ENCODE measurements at regions not wholly inside any gene's neighbourhood (a gene's known extent, or its start where the extent isn't known, plus 50 kb on each side); places are given as distances from the start of the nearest gene placed in this dataset.

GRCh38 chr4:53695540-53696463, 104.5 kb upstream of the LNX1 start:
- H3K4me3 ChIP-seq (ENCODE audit: low read depth, low read length): no peak overlapping the region
- TF ChIP-seq, protein P1, sequence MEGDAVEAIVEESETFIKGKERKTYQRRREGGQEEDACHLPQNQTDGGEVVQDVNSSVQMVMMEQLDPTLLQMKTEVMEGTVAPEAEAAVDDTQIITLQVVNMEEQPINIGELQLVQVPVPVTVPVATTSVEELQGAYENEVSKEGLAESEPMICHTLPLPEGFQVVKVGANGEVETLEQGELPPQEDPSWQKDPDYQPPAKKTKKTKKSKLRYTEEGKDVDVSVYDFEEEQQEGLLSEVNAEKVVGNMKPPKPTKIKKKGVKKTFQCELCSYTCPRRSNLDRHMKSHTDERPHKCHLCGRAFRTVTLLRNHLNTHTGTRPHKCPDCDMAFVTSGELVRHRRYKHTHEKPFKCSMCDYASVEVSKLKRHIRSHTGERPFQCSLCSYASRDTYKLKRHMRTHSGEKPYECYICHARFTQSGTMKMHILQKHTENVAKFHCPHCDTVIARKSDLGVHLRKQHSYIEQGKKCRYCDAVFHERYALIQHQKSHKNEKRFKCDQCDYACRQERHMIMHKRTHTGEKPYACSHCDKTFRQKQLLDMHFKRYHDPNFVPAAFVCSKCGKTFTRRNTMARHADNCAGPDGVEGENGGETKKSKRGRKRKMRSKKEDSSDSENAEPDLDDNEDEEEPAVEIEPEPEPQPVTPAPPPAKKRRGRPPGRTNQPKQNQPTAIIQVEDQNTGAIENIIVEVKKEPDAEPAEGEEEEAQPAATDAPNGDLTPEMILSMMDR (IDR thresholded peaks at IDR 0.05; ENCODE audit: low read depth, low read length): no peak

GRCh38 chr4:53694666-53695065, 103.4 kb upstream of the LNX1 start:
- no peak overlapping the region for H3K4me3 ChIP-seq (ENCODE audit: low read depth, low read length)
- TF ChIP-seq, protein P1 (IDR thresholded peaks at IDR 0.05; ENCODE audit: low read depth, low read length): no peak

DNA sequence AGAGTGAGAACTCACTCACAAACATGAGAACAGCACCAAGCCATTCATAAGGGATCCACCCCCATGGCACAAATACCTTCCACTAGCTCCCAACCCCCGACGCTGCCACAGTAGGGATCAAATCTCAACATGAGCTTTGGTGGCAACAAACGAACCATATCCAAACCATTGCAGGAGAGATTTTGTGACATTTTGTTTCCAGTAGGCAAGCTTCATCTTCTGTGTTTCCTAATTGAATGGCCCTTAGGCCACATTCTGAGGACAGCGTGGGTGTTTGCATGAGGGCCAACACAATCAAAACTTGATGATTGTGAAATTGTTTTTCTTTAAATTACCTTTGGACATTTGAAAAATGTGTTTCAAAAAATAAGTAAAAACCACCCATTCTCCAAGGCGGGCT, 102.6 kb upstream of the LNX1 start:
- no peak overlapping the region for H3K4me3 ChIP-seq (ENCODE audit: low read depth, low read length)
- TF ChIP-seq, protein P1 (IDR thresholded peaks at IDR 0.05; ENCODE audit: low read depth, low read length): no peak

DNA sequence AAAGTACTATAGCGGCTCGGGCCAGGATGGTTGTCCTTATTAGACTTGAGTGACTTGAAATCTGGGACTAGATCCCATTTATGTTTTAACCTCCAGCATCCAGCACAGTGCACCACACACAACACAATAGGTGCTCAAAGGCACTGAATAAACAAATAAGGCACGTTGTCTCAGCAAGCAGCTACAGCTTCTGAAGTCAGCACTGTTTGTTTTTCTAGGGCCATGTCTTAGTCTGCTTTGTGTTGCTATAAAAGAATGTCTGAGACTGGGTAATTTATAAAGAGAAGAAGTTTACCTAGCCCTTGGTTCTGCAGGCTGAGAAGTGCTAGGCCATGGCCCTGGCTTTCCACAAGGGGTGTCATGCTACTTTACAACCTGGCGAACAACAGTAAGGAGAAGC, 102.1 kb upstream of the LNX1 start:
- no peak overlapping the region for H3K4me3 ChIP-seq (ENCODE audit: low read depth, low read length)
- TF ChIP-seq, protein P1 (IDR thresholded peaks at IDR 0.05; ENCODE audit: low read depth, low read length): no peak

- TF ChIP-seq, protein P1 (IDR thresholded peaks at IDR 0.05; ENCODE audit: low read depth, low read length): no peak
- no peak overlapping the region for H3K4me3 ChIP-seq (ENCODE audit: low read depth, low read length)
Measured at GRCh38 chr4:53688186-53688790, 97.0 kb upstream of the LNX1 start.

DNA sequence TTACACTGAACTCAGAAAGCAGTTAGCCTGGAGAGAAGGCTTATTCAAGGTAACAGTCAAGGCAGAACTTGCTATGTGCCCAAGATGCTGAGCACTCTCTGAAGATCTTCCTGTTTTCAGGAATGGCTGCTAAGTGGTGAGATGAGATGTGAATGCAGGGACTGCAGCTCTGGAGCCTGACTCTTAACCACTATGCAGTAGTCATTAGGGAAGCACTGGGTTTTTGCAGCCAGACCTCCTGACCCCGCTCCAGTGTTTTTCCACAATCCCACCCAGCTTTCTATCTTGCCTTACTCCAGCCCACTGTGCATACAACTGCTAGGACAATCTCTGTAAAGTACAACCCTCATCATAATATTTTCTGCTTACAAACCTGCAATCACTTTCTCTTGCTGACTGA, 95.2 kb upstream of the LNX1 start:
- H3K4me3 ChIP-seq (ENCODE audit: low read depth, low read length): no peak overlapping the region
- TF ChIP-seq, protein P1 (IDR thresholded peaks at IDR 0.05; ENCODE audit: low read depth, low read length): no peak
